Astrocyte of the cerebellum (primary cell): ENCODE measurements at regions not wholly inside any gene's neighbourhood (a gene's known extent, or its start where the extent isn't known, plus 50 kb on each side); places are given as distances from the start of the nearest gene placed in this dataset.
"Not testable (repeated sequence)": the region's sequence is repeated elsewhere in the genome, so short reads cannot be mapped to it uniquely, and the experiment has no call there.

Experiments used
- DNase-seq: peaks from one replicate; pipeline ENCODE4 v3.0.0-alpha.2; 2011; ENCODE audit warnings: low read depth
- H3K4me3 ChIP-seq: 2 replicates; pipeline ENCODE4 v1.5.1; 2011; ENCODE audit warnings: mild to moderate bottlenecking, low read depth, low read length, moderate library complexity
- CTCF ChIP-seq: IDR thresholded peaks from 2 replicates; pipeline ENCODE4 v1.5.1; 2012; ENCODE audit warnings: low read length, low read depth, moderate library complexity, mild to moderate bottlenecking; ENCODE audit errors: missing control alignments
- in situ Hi-C: cut with HindIII; loops from 2 replicates; pipeline ENCODE4 v1.10.0; 2017; ENCODE audit warnings: low sequenced_read_pairs

- no peak for DNase-seq
- no peak overlapping the region for H3K4me3 ChIP-seq
- no peak for TF ChIP-seq CTCF
- in situ Hi-C loops = no loop called here
These were observed 72.3 kb upstream of the CAPZB start for GRCh38 chr1:19557609-19558051.

GRCh38 chr1:19554090-19554489 is 68.8 kb upstream of the CAPZB start:
- no peak for DNase-seq
- TF ChIP-seq CTCF = no peak
- H3K4me3 ChIP-seq = no peak overlapping the region
- in situ Hi-C loops = no loop called here

GRCh38 chr1:19552291-19553010 is 67.1 kb upstream of the CAPZB start:
- no peak for TF ChIP-seq CTCF
- in situ Hi-C loops = no loop called here
- no peak overlapping the region for H3K4me3 ChIP-seq
- DNase-seq = no peak

GRCh38 chr1:19551837-19552236 is 66.5 kb upstream of the CAPZB start:
- H3K4me3 ChIP-seq, DNase-seq, in situ Hi-C loops: not testable (repeated sequence)

GRCh38 chr1:19550437-19550836 is 65.1 kb upstream of the CAPZB start:
- DNase-seq, in situ Hi-C loops, H3K4me3 ChIP-seq: not testable (repeated sequence)

GRCh38 chr1:19547814-19548213 is 62.5 kb upstream of the CAPZB start:
- no peak for TF ChIP-seq CTCF
- DNase-seq = no peak
- in situ Hi-C loops = no loop called here
- no peak overlapping the region for H3K4me3 ChIP-seq

- no peak overlapping the region for H3K4me3 ChIP-seq
- DNase-seq = no peak
- in situ Hi-C loops = no loop called here
- no peak for TF ChIP-seq CTCF
These were observed 51.2 kb upstream of the CAPZB start for GRCh38 chr1:19536519-19536918.

GRCh38 chr1:19535214-19535613 is 49.9 kb upstream of the CAPZB start:
- in situ Hi-C loops = no loop called here
- DNase-seq = no peak
- no peak for TF ChIP-seq CTCF
- no peak overlapping the region for H3K4me3 ChIP-seq
